NCI-H82 (cell line): ENCODE measurements at regions not wholly inside any gene's neighbourhood (a gene's known extent, or its start where the extent isn't known, plus 50 kb on each side); places are given as distances from the start of the nearest gene placed in this dataset.
"Not testable (repeated sequence)": the region's sequence is repeated elsewhere in the genome, so short reads cannot be mapped to it uniquely, and the experiment has no call there.

Source experiments
- DNase-seq: peaks from one replicate; lab custom pipeline; 2025; lab: John Stamatoyannopoulos, UW

GRCh38 chr9:129312251-129313122 lies 134.4 kb upstream of the IER5L start:
- DNase-seq: no peak

- no peak for DNase-seq
Measured at GRCh38 chr9:129311643-129312042, 133.6 kb upstream of the IER5L start.

- DNase-seq: no peak
Measured at GRCh38 chr9:129310666-129311350, 132.7 kb upstream of the IER5L start.

GRCh38 chr9:129309906-129310305 lies 131.8 kb upstream of the IER5L start:
- DNase-seq: no peak

GRCh38 chr9:129309041-129309430 lies 131.0 kb upstream of the IER5L start:
- DNase-seq: no peak

- peak; percentile 46 for DNase-seq
Measured at GRCh38 chr9:129307227-129307970, 129.3 kb upstream of the IER5L start.

- DNase-seq: no peak
Measured at GRCh38 chr9:129306318-129306973, 128.4 kb upstream of the IER5L start.

- DNase-seq: no peak
Measured at GRCh38 chr9:129305246-129305645, 127.2 kb upstream of the IER5L start.

GRCh38 chr9:129301941-129302340 lies 123.9 kb upstream of the IER5L start:
- DNase-seq: no peak

- not testable (repeated sequence) for DNase-seq
Measured at GRCh38 chr9:129296195-129296594, 118.1 kb upstream of the IER5L start.

GRCh38 chr9:129291041-129291501 lies 113.0 kb upstream of the IER5L start:
- DNase-seq: no peak

- DNase-seq: no peak
Measured at GRCh38 chr9:129290606-129291005, 112.5 kb upstream of the IER5L start.

- no peak for DNase-seq
Measured at GRCh38 chr9:129289883-129290282, 111.8 kb upstream of the IER5L start.

GRCh38 chr9:129289131-129289731 lies 111.2 kb upstream of the IER5L start:
- DNase-seq: no peak

- no peak for DNase-seq
Measured at GRCh38 chr9:129287619-129288305, 109.7 kb upstream of the IER5L start.

GRCh38 chr9:129285979-129286772 lies 108.1 kb upstream of the IER5L start:
- DNase-seq: no peak

GRCh38 chr9:129285382-129285781 lies 107.3 kb upstream of the IER5L start:
- no peak for DNase-seq

GRCh38 chr9:129284607-129285291 lies 106.7 kb upstream of the IER5L start:
- DNase-seq: no peak
